ENCODE measurements at regions not wholly inside any gene's neighbourhood (a gene's known extent, or its start where the extent isn't known, plus 50 kb on each side); places are given as distances from the start of the nearest gene placed in this dataset.

DNA sequence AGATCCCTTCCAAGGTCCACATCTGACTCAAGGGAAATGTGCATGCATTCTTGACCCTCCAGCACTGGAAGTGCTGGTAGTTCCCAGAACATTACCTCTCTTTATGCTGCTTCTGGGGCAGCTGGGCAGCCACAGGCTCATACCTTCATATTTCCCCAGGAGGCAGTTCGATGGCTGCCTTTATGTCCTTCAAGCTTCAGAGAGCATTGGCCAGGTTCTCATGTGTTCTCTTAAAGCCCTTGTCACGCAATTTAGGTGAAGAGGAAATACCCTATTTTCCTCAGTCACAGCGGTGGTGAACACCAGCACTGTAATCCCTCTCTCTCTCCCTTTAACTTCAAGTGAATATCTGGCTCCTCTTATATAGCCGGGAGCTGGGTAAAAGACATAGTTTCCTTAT lies 134.3 kb downstream of the MID1IP1 start:
- dilution Hi-C loops (cut with MboI; ENCODE audit: extremely low pct_ligation_motif_present, low sequenced_read_pairs) = no loop called here
- no peaks in the 10 kb centered on the region for H3K27me3 ChIP-seq (ENCODE audit: control insufficient read depth, extremely low read depth, insufficient read depth, low read length)

DNA sequence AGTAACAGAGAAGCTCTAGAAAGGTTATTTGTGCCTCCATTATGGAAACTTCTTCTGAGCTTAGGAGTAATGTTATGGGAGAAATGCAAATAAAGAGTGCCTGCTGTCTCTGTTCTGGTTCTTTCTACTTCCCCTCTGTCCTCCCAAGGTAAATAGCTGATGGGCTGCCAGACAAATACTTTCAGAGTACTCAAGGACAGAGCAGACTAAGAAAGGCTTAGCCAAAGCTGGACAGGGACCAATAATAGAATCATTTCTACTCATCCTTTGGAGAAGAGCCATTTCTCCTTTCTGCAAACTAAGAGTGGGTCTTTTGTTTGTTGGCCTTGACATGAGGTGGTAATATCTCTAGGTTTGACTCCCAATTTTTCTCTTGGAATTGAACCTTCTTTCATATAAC lies 136.1 kb downstream of the MID1IP1 start:
- TF ChIP-seq, protein P1, sequence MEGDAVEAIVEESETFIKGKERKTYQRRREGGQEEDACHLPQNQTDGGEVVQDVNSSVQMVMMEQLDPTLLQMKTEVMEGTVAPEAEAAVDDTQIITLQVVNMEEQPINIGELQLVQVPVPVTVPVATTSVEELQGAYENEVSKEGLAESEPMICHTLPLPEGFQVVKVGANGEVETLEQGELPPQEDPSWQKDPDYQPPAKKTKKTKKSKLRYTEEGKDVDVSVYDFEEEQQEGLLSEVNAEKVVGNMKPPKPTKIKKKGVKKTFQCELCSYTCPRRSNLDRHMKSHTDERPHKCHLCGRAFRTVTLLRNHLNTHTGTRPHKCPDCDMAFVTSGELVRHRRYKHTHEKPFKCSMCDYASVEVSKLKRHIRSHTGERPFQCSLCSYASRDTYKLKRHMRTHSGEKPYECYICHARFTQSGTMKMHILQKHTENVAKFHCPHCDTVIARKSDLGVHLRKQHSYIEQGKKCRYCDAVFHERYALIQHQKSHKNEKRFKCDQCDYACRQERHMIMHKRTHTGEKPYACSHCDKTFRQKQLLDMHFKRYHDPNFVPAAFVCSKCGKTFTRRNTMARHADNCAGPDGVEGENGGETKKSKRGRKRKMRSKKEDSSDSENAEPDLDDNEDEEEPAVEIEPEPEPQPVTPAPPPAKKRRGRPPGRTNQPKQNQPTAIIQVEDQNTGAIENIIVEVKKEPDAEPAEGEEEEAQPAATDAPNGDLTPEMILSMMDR (optimal IDR thresholded peaks at IDR 0.05 in 1 of 3, IDR thresholded peaks at IDR 0.05 in 1 of 3, conservative IDR thresholded peaks at IDR 0.05 in 1 of 3; ENCODE audit: extremely low read depth in 1 of 3, insufficient read depth in 2 of 3, low read length in 3 of 3) = no peak
- TF ChIP-seq EZH2 (IDR thresholded peaks at IDR 0.05; ENCODE audit: low read length) = no peak
- no peak for DNase-seq (ENCODE audit: low read depth, low spot score)
- H3K27me3 ChIP-seq (ENCODE audit: control insufficient read depth, extremely low read depth, insufficient read depth, low read length) = no peaks in the 10 kb centered on the region
- no peaks in the 10 kb centered on the region for H3K9me3 ChIP-seq (ENCODE audit: control insufficient read depth, low read depth, low read length)
- no peak overlapping the region for H3K4me3 ChIP-seq (ENCODE audit: control insufficient read depth in 2 of 3, extremely low read depth in 1 of 3, insufficient read depth in 2 of 3, low read depth in 1 of 3, low read length in 3 of 3)
- no peaks in the 10 kb centered on the region for H3K4me1 ChIP-seq (ENCODE audit: control insufficient read depth, extremely low read depth, insufficient read depth, low read length)
- dilution Hi-C loops (cut with MboI; ENCODE audit: extremely low pct_ligation_motif_present, low sequenced_read_pairs) = no loop called here
- no peaks in the 10 kb centered on the region for H4K20me1 ChIP-seq (ENCODE audit: control insufficient read depth, extremely low read depth, insufficient read depth, low read length)
- no peak overlapping the region for H3K27ac ChIP-seq (ENCODE audit: control insufficient read depth, insufficient read depth, low read length)
- H2AFZ ChIP-seq (ENCODE audit: control insufficient read depth, low read length) = no peak overlapping the region
- H3K9ac ChIP-seq (ENCODE audit: control insufficient read depth, extremely low read depth, insufficient read depth, low read length) = no peak overlapping the region
- no peaks in the 10 kb centered on the region for H3K36me3 ChIP-seq (ENCODE audit: control insufficient read depth in 2 of 2, extremely low read depth in 1 of 2, insufficient read depth in 2 of 2, low read length in 2 of 2)
- H3K9me1 ChIP-seq (ENCODE audit: control insufficient read depth, extremely low read depth, insufficient read depth, low read length) = no peaks in the 10 kb centered on the region
- FAIRE-seq = no peak
- H3K4me2 ChIP-seq (ENCODE audit: control insufficient read depth, extremely low read depth, insufficient read depth, low read depth, low read length) = no peak overlapping the region
- no peaks in the 10 kb centered on the region for H3K79me2 ChIP-seq (ENCODE audit: control insufficient read depth, insufficient read depth, low read length)

More for the DNA sequence above, 134.3 kb downstream of the MID1IP1 start:
- H3K27ac ChIP-seq (ENCODE audit: control insufficient read depth, insufficient read depth, low read length) = no peak overlapping the region
- H3K36me3 ChIP-seq (ENCODE audit: control insufficient read depth in 2 of 2, extremely low read depth in 1 of 2, insufficient read depth in 2 of 2, low read length in 2 of 2) = no peaks in the 10 kb centered on the region
- no peaks in the 10 kb centered on the region for H3K4me1 ChIP-seq (ENCODE audit: control insufficient read depth, extremely low read depth, insufficient read depth, low read length)
- no peaks in the 10 kb centered on the region for H3K9me1 ChIP-seq (ENCODE audit: control insufficient read depth, extremely low read depth, insufficient read depth, low read length)
- no peak overlapping the region for H3K4me2 ChIP-seq (ENCODE audit: control insufficient read depth, extremely low read depth, insufficient read depth, low read depth, low read length)
- H3K4me3 ChIP-seq (ENCODE audit: control insufficient read depth in 2 of 3, extremely low read depth in 1 of 3, insufficient read depth in 2 of 3, low read depth in 1 of 3, low read length in 3 of 3) = no peak overlapping the region
- DNase-seq (ENCODE audit: low read depth, low spot score) (no peak), FAIRE-seq (no peak)
- H2AFZ ChIP-seq (ENCODE audit: control insufficient read depth, low read length) = no peak overlapping the region
- no peaks in the 10 kb centered on the region for H3K9me3 ChIP-seq (ENCODE audit: control insufficient read depth, low read depth, low read length)
- H3K9ac ChIP-seq (ENCODE audit: control insufficient read depth, extremely low read depth, insufficient read depth, low read length) = no peak overlapping the region
- no peaks in the 10 kb centered on the region for H4K20me1 ChIP-seq (ENCODE audit: control insufficient read depth, extremely low read depth, insufficient read depth, low read length)
- H3K79me2 ChIP-seq (ENCODE audit: control insufficient read depth, insufficient read depth, low read length) = no peaks in the 10 kb centered on the region
- TF ChIP-seq, protein P1 (optimal IDR thresholded peaks at IDR 0.05 in 1 of 3, IDR thresholded peaks at IDR 0.05 in 1 of 3, conservative IDR thresholded peaks at IDR 0.05 in 1 of 3; ENCODE audit: extremely low read depth in 1 of 3, insufficient read depth in 2 of 3, low read length in 3 of 3) = no peak
- TF ChIP-seq EZH2 (IDR thresholded peaks at IDR 0.05; ENCODE audit: low read length) = no peak

Measured in keratinocyte (primary cell).